HCT116 (cell line): ENCODE measurements at regions not wholly inside any gene's neighbourhood (a gene's known extent, or its start where the extent isn't known, plus 50 kb on each side); places are given as distances from the start of the nearest gene placed in this dataset.

Experiments
- ATAC-seq: fragments of 200-7000 bp; cut with Tn5 transposase; 2 replicates; pipeline ENCODE4 v1.9.1; 2020; ENCODE audit warnings: mild to moderate bottlenecking, moderate library complexity
- BruUV-seq: library from RNA; stranded (reverse); fragments of 400-500 nt; replicated peaks from 2 replicates; lab custom pipeline; 2021; lab: Mats Ljungman, UMichigan
- CTCF ChIA-PET: fragments of 300-600 bp; sonication (Branson Sonifier 250); formaldehyde crosslinking; loops from one replicate; lab custom pipeline; 2021; ENCODE audit warnings: antibody characterized with exemption; lab: Charles Lee
- POLR2A ChIA-PET: fragments of 300-600, 350-600 bp; sonication (Branson Sonifier 250); formaldehyde crosslinking; loops from one replicate; lab custom pipeline; 2021; ENCODE audit warnings: antibody characterized with exemption; lab: Charles Lee
- RAD21 ChIA-PET, 2 experiments: fragments of 300-600 bp; sonication (Branson Sonifier 250); formaldehyde crosslinking; loops; one replicate each; lab custom pipeline; 2023; ENCODE audit warnings: low total read pairs in 2 of 2; ENCODE audit not compliant: uncharacterized antibody in 2 of 2, unreplicated experiment in 2 of 2, low non-redundant PET in 1 of 2; lab: Charles Lee
- DNase-seq: peaks from one replicate; pipeline ENCODE4 v3.0.0-alpha.2; 2010; ENCODE audit warnings: low read depth, low spot score
- H2AFZ ChIP-seq: fragments of 200-600 bp; shearing (Covaris generic), sonication (generic); 2 replicates; pipeline ENCODE4 v1.6.1; 2017; ENCODE audit warnings: low read depth, mixed run types, mixed read lengths, antibody characterized with exemption, low read length; ENCODE audit not compliant: poor library complexity, severe bottlenecking
- H3K27ac ChIP-seq: 2 replicates; pipeline ENCODE4 v1.5.1; 2012; ENCODE audit warnings: low read depth, low read length
- H3K27me3 ChIP-seq: fragments of 200-600 bp; sonication (generic); 2 replicates; pipeline ENCODE4 v1.6.1; 2016; ENCODE audit warnings: mixed run types, low read length, mixed read lengths; ENCODE audit not compliant: insufficient read depth
- H3K36me3 ChIP-seq, 2 experiments: fragments of 200-500 bp in 1 of 2; fragments of 200-600 bp in 1 of 2; sonication (Bioruptor generic) in 1 of 2; sonication (generic) in 1 of 2; 2 replicates each; pipeline versions ENCODE4 v1.5.1 to v1.6.1; 2014 to 2016; ENCODE audit warnings: low read length in 2 of 2, inconsistent platforms in 1 of 2, mixed read lengths in 1 of 2, mixed run types in 1 of 2; ENCODE audit not compliant: insufficient read depth in 2 of 2, control insufficient read depth in 1 of 2
- H3K4me1 ChIP-seq, 2 experiments: fragments of 200-600 bp in 1 of 2; sonication (generic) in 1 of 2; 2 replicates each; pipeline versions ENCODE4 v1.5.1 to v1.6.1; 2012 to 2017; ENCODE audit warnings: low read length in 2 of 2, inconsistent platforms in 1 of 2, mild to moderate bottlenecking in 1 of 2, mixed read lengths in 1 of 2, mixed run types in 1 of 2, moderate library complexity in 1 of 2; ENCODE audit not compliant: insufficient read depth in 2 of 2, control insufficient read depth in 1 of 2
- H3K4me2 ChIP-seq: fragments of 200-600 bp; sonication (generic); 2 replicates; pipeline ENCODE4 v1.6.1; 2017; ENCODE audit warnings: mixed run types, low read length, mixed read lengths
- H3K4me3 ChIP-seq, 2 experiments: fragments of 200-600 bp in 1 of 2; sonication (generic) in 1 of 2; replicated peaks in 1 of 2; 2 replicates each; pipeline ENCODE4 v1.5.1; 2011 to 2016; ENCODE audit warnings: low read length in 2 of 2, control low read depth in 1 of 2, low read depth in 1 of 2, mild to moderate bottlenecking in 1 of 2, mixed read lengths in 1 of 2, mixed run types in 1 of 2
- H3K79me2 ChIP-seq: fragments of 200-600 bp; sonication (generic); 2 replicates; pipeline ENCODE4 v1.6.1; 2017; ENCODE audit warnings: mild to moderate bottlenecking, mixed run types, low read length, moderate library complexity, mixed read lengths; ENCODE audit not compliant: insufficient read depth
- H3K9ac ChIP-seq: fragments of 200-600 bp; sonication (generic); 2 replicates; pipeline ENCODE4 v1.6.1; 2016; ENCODE audit warnings: low read length, mixed read lengths
- H3K9me2 ChIP-seq: fragments of 200-600 bp; sonication (generic), shearing (Covaris generic); 2 replicates; pipeline ENCODE4 v1.6.1; 2017; ENCODE audit warnings: mixed run types, mild to moderate bottlenecking, moderate library complexity; ENCODE audit not compliant: insufficient read depth
- H3K9me3 ChIP-seq, 2 experiments: fragments of 200-500 bp in 1 of 2; fragments of 200-600 bp in 1 of 2; sonication (Bioruptor generic) in 1 of 2; sonication (generic) in 1 of 2; 2 replicates each; pipeline ENCODE4 v1.6.1; 2014 to 2017; ENCODE audit warnings: low read length in 2 of 2, mixed read lengths in 2 of 2, inconsistent platforms in 1 of 2, low read depth in 1 of 2, mild to moderate bottlenecking in 1 of 2, mixed run types in 1 of 2, moderate library complexity in 1 of 2; ENCODE audit not compliant: control insufficient read depth in 1 of 2, insufficient read depth in 1 of 2
- H4K20me1 ChIP-seq: fragments of 200-600 bp; sonication (generic), shearing (Covaris generic); 2 replicates; pipeline ENCODE4 v1.6.1; 2017; ENCODE audit warnings: mixed run types, mild to moderate bottlenecking, moderate library complexity; ENCODE audit not compliant: insufficient read depth
- CEBPB ChIP-seq: IDR thresholded peaks from 2 replicates; pipeline ENCODE4 v1.6.1; 2012; ENCODE audit warnings: low read depth
- CTCF ChIP-seq, 3 experiments: fragments of 200-600 bp in 1 of 3; sonication (generic) in 1 of 3; IDR thresholded peaks in 2 of 3; conservative IDR thresholded peaks in 1 of 3; 2 replicates each; pipeline ENCODE4 v1.5.1; 2012 to 2017; ENCODE audit warnings: low read depth in 2 of 3, low read length in 2 of 3, antibody characterized with exemption in 1 of 3, borderline replicate concordance in 1 of 3, control low read depth in 1 of 3, mild to moderate bottlenecking in 1 of 3, mixed read lengths in 1 of 3, mixed run types in 1 of 3, moderate library complexity in 1 of 3; ENCODE audit not compliant: insufficient read depth in 1 of 3
- EGR1 ChIP-seq: IDR thresholded peaks from 2 replicates; pipeline ENCODE4 v1.6.1; 2012; ENCODE audit warnings: low read depth
- ELF1 ChIP-seq: IDR thresholded peaks from 2 replicates; pipeline ENCODE4 v1.6.1; 2012; ENCODE audit warnings: low read depth, borderline replicate concordance
- EZH2 ChIP-seq: fragments of 200-600 bp; sonication (generic); IDR thresholded peaks from 2 replicates; pipeline ENCODE4 v1.6.1; 2017; ENCODE audit warnings: antibody characterized with exemption, mixed run types
- EZH2phosphoT487 ChIP-seq: fragments of 200-600 bp; IDR thresholded peaks from 2 replicates; pipeline ENCODE4 v1.6.1; 2018; ENCODE audit warnings: antibody characterized with exemption, borderline replicate concordance
- MAX ChIP-seq: IDR thresholded peaks from 2 replicates; pipeline ENCODE4 v1.6.1; 2012
- POLR2A ChIP-seq: IDR thresholded peaks from 2 replicates; pipeline ENCODE4 v1.7.0; 2011; ENCODE audit warnings: borderline replicate concordance; ENCODE audit not compliant: insufficient read depth, insufficient read length; ENCODE audit errors: extremely low read depth
- RAD21 ChIP-seq: IDR thresholded peaks from 2 replicates; pipeline ENCODE4 v1.6.1; 2012; ENCODE audit warnings: low read depth, mild to moderate bottlenecking
- SIN3A ChIP-seq: IDR thresholded peaks from 2 replicates; pipeline ENCODE4 v1.6.1; 2012; ENCODE audit warnings: low read depth
- SP1 ChIP-seq: IDR thresholded peaks from 2 replicates; pipeline ENCODE4 v1.6.1; 2012; ENCODE audit warnings: low read depth
- TCF7L2 ChIP-seq: IDR thresholded peaks from 2 replicates; pipeline ENCODE4 v1.7.0; 2011; ENCODE audit warnings: borderline replicate concordance, inconsistent platforms; ENCODE audit not compliant: insufficient read depth, insufficient read length; ENCODE audit errors: extremely low read depth
- YY1 ChIP-seq: IDR thresholded peaks from 2 replicates; pipeline ENCODE4 v1.6.1; 2011; ENCODE audit warnings: low read length, low read depth, moderate library complexity, mild to moderate bottlenecking; ENCODE audit not compliant: insufficient replicate concordance; ENCODE audit errors: extremely low read depth
- ZBTB33 ChIP-seq: IDR thresholded peaks from 2 replicates; pipeline ENCODE4 v1.6.1; 2011; ENCODE audit warnings: mild to moderate bottlenecking, low read length, moderate library complexity; ENCODE audit not compliant: insufficient replicate concordance; ENCODE audit errors: extremely low read depth
- ZFX ChIP-seq: fragments of 450-650 bp; IDR thresholded peaks from 2 replicates; pipeline ENCODE4 v1.6.1; 2017
- intact Hi-C: fragments of 100-400 bp; cut with micrococcal nuclease; formaldehyde crosslinking; loops from 2 replicates; pipeline ENCODE4 v1.10.0; 2022

GRCh38 chrX:7285765-7286164 lies 137.8 kb upstream of the PUDP start:
- H3K9me3 ChIP-seq = no peaks in the 10 kb centered on the region
- H3K4me3 ChIP-seq = no peak overlapping the region
- no peaks in the 10 kb centered on the region for H3K27me3 ChIP-seq
- no peak overlapping the region for H3K27ac ChIP-seq
- ATAC-seq (no peak), DNase-seq (no peak)
- no TSS peak for BruUV-seq
- no peaks in the 10 kb centered on the region for H3K9me2 ChIP-seq
- H3K4me2 ChIP-seq = no peak overlapping the region
- H2AFZ ChIP-seq = no peak overlapping the region
- no peaks in the 10 kb centered on the region for H3K4me1 ChIP-seq
- TF ChIP-seq EZH2phosphoT487 (no peak), CEBPB (no peak), RAD21 (no peak), SIN3A (no peak), ZBTB33 (no peak), SP1 (no peak), POLR2A (no peak), ELF1 (no peak), TCF7L2 (no peak), ZFX (no peak), EZH2 (no peak), EGR1 (no peak), MAX (no peak), CTCF (IDR thresholded peaks at IDR 0.05 in 2 of 3, conservative IDR thresholded peaks at IDR 0.05 in 1 of 3; ENCODE audit: borderline replicate concordance in 1 of 3, insufficient read depth in 1 of 3, low read depth in 2 of 3, low read length in 2 of 3) (no peak), YY1 (no peak)
- H3K79me2 ChIP-seq = no peaks in the 10 kb centered on the region
- ChIA-PET POLR2A (no interaction called here), RAD21 (no interaction called here), CTCF (no interaction called here)
- intact Hi-C loops = no loop called here
- H3K9ac ChIP-seq = no peak overlapping the region
- no peaks in the 10 kb centered on the region for H4K20me1 ChIP-seq
- no peaks in the 10 kb centered on the region for H3K36me3 ChIP-seq
